ENCODE measurements at regions not wholly inside any gene's neighbourhood (a gene's known extent, or its start where the extent isn't known, plus 50 kb on each side); places are given as distances from the start of the nearest gene placed in this dataset.

- peak; percentile 88 for DNase-seq (ENCODE audit: low spot score)
These were observed 85.5 kb downstream of the RCN1 start for GRCh38 chr11:32176223-32176934.

DNA sequence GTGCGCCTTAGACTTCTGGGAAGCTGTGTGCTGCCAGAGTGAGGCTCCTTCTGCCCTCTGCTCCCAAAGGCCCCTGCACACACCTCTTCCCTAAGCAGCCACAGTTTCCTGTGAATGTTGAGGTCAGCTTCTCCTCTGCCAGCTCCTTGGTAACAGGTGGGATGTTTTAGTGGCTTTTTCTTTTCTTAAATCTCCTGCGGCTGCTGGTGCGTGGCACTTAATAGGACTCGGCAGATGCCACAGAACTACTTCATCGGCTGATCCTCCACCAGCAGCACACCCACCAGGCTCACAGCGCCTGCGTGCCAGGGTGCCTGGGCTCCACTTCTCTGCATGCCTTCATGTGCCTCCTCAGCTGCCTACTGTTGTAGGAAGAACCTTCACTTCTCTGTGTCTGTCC, 87.8 kb downstream of the RCN1 start:
- Histone ChIP-seq H3K4me3 (no peak overlapping the region), H3K36me3 (ENCODE audit: insufficient read depth) (no peaks in the 10 kb centered on the region), H3K4me2 (no peak overlapping the region), H3K4me1 (ENCODE audit: insufficient read depth) (no peaks in the 10 kb centered on the region), H3K27ac (ENCODE audit: low read depth) (no peak overlapping the region), H3K9me2 (ENCODE audit: insufficient read depth) (no peaks in the 10 kb centered on the region), H3K27me3 (ENCODE audit: insufficient read depth) (no peaks in the 10 kb centered on the region), H2AFZ (no peak overlapping the region), H3K79me2 (replicated peaks; ENCODE audit: insufficient read depth) (no peaks in the 10 kb centered on the region), H3F3A (replicated peaks; ENCODE audit: low read depth) (no peaks in the 10 kb centered on the region), H4K20me1 (replicated peaks; ENCODE audit: insufficient read depth) (no peaks in the 10 kb centered on the region)
- no peak overlapping the region for H3K27ac Mint-ChIP-seq
- no peak for DNase-seq (ENCODE audit: low spot score)
- peaks cover 15% of the 10 kb centered on the region for H3K4me1 Mint-ChIP-seq
- H3K9me3 Mint-ChIP-seq, result no peaks in the 10 kb centered on the region
- no peaks in the 10 kb centered on the region for H3K36me3 Mint-ChIP-seq (ENCODE audit: low read depth)
- ATAC-seq, result no peak
- H3K4me3 Mint-ChIP-seq, result no peak overlapping the region
- H3K27me3 Mint-ChIP-seq (ENCODE audit: insufficient read depth, low read depth, poor library complexity), result peaks cover 4% of the 10 kb centered on the region
- TF ChIP-seq JUNB (IDR thresholded peaks at IDR 0.05; ENCODE audit: unreplicated experiment), result no peak
- TF ChIP-seq ETS1 (IDR thresholded peaks at IDR 0.05), result no peak
- TF ChIP-seq EZH2 (IDR thresholded peaks at IDR 0.05; ENCODE audit: low read depth, unreplicated experiment), result no peak
- TF ChIP-seq, protein P1, sequence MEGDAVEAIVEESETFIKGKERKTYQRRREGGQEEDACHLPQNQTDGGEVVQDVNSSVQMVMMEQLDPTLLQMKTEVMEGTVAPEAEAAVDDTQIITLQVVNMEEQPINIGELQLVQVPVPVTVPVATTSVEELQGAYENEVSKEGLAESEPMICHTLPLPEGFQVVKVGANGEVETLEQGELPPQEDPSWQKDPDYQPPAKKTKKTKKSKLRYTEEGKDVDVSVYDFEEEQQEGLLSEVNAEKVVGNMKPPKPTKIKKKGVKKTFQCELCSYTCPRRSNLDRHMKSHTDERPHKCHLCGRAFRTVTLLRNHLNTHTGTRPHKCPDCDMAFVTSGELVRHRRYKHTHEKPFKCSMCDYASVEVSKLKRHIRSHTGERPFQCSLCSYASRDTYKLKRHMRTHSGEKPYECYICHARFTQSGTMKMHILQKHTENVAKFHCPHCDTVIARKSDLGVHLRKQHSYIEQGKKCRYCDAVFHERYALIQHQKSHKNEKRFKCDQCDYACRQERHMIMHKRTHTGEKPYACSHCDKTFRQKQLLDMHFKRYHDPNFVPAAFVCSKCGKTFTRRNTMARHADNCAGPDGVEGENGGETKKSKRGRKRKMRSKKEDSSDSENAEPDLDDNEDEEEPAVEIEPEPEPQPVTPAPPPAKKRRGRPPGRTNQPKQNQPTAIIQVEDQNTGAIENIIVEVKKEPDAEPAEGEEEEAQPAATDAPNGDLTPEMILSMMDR (conservative IDR thresholded peaks at IDR 0.05; ENCODE audit: low read depth in 2 of 2), result no peak
- no peak for TF ChIP-seq POLR2AphosphoS5 (IDR thresholded peaks at IDR 0.05; ENCODE audit: low read depth)
- no peak for TF ChIP-seq CREB1 (CRISPR knock-in tag; IDR thresholded peaks at IDR 0.05; ENCODE audit: low read depth)
- no peak for TF ChIP-seq ZNF331 (CRISPR knock-in tag; IDR thresholded peaks at IDR 0.05; ENCODE audit: low read depth)
- no peak for TF ChIP-seq ZNF114 (CRISPR knock-in tag; IDR thresholded peaks at IDR 0.05)
- TF ChIP-seq NANOG (IDR thresholded peaks at IDR 0.05; ENCODE audit: borderline replicate concordance), result no peak
- TF ChIP-seq EZH2phosphoT487 (IDR thresholded peaks at IDR 0.05; ENCODE audit: unreplicated experiment), result no peak

More at GRCh38 chr11:32176223-32176934, 85.5 kb downstream of the RCN1 start:
- Histone ChIP-seq H3K4me1 (ENCODE audit: insufficient read depth) (no peaks in the 10 kb centered on the region), H4K20me1 (replicated peaks; ENCODE audit: insufficient read depth) (no peaks in the 10 kb centered on the region), H3K27ac (ENCODE audit: low read depth) (no peak overlapping the region), H3F3A (replicated peaks; ENCODE audit: low read depth) (no peaks in the 10 kb centered on the region), H2AFZ (peak overlapping the region; percentile 20), H3K4me3 (no peak overlapping the region), H3K36me3 (ENCODE audit: insufficient read depth) (no peaks in the 10 kb centered on the region), H3K27me3 (ENCODE audit: insufficient read depth) (no peaks in the 10 kb centered on the region), H3K4me2 (no peak overlapping the region), H3K9me2 (ENCODE audit: insufficient read depth) (no peaks in the 10 kb centered on the region), H3K79me2 (replicated peaks; ENCODE audit: insufficient read depth) (no peaks in the 10 kb centered on the region)
- no peak overlapping the region for H3K4me3 Mint-ChIP-seq
- peak overlapping the region; percentile 35; the same call in 1 of the 2 replicates for H3K27ac Mint-ChIP-seq
- H3K9me3 Mint-ChIP-seq, result no peaks in the 10 kb centered on the region
- H3K4me1 Mint-ChIP-seq, result peaks cover 11% of the 10 kb centered on the region
- peak; percentile 71 for ATAC-seq
- H3K36me3 Mint-ChIP-seq (ENCODE audit: low read depth), result no peaks in the 10 kb centered on the region
- TF ChIP-seq, protein P2, sequence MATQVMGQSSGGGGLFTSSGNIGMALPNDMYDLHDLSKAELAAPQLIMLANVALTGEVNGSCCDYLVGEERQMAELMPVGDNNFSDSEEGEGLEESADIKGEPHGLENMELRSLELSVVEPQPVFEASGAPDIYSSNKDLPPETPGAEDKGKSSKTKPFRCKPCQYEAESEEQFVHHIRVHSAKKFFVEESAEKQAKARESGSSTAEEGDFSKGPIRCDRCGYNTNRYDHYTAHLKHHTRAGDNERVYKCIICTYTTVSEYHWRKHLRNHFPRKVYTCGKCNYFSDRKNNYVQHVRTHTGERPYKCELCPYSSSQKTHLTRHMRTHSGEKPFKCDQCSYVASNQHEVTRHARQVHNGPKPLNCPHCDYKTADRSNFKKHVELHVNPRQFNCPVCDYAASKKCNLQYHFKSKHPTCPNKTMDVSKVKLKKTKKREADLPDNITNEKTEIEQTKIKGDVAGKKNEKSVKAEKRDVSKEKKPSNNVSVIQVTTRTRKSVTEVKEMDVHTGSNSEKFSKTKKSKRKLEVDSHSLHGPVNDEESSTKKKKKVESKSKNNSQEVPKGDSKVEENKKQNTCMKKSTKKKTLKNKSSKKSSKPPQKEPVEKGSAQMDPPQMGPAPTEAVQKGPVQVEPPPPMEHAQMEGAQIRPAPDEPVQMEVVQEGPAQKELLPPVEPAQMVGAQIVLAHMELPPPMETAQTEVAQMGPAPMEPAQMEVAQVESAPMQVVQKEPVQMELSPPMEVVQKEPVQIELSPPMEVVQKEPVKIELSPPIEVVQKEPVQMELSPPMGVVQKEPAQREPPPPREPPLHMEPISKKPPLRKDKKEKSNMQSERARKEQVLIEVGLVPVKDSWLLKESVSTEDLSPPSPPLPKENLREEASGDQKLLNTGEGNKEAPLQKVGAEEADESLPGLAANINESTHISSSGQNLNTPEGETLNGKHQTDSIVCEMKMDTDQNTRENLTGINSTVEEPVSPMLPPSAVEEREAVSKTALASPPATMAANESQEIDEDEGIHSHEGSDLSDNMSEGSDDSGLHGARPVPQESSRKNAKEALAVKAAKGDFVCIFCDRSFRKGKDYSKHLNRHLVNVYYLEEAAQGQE (IDR thresholded peaks at IDR 0.05; ENCODE audit: unreplicated experiment), result no peak
- TF ChIP-seq, protein P1 (conservative IDR thresholded peaks at IDR 0.05; ENCODE audit: low read depth in 2 of 2), result peak; percentile 91 to 95
- TF ChIP-seq CREB1 (CRISPR knock-in tag; IDR thresholded peaks at IDR 0.05; ENCODE audit: low read depth), result peak; percentile 86
- 0 out of 2 replicates have a peak, but pooled peaks have one; percentile 27 for TF ChIP-seq ZNF114 (CRISPR knock-in tag; IDR thresholded peaks at IDR 0.05)
- peaks cover 4% of the 10 kb centered on the region for H3K27me3 Mint-ChIP-seq (ENCODE audit: insufficient read depth, low read depth, poor library complexity)

Measured in GM23338 (cell line).